NT2/D1 (cell line): ENCODE measurements at regions not wholly inside any gene's neighbourhood (a gene's known extent, or its start where the extent isn't known, plus 50 kb on each side); places are given as distances from the start of the nearest gene placed in this dataset.

Experiments
- DNase-seq: peaks from one replicate; pipeline ENCODE4 v3.0.0-alpha.2; 2011; ENCODE audit warnings: low read depth, low spot score
- H3K27me3 ChIP-seq: 2 replicates; pipeline ENCODE4 v1.6.0; 2011; ENCODE audit warnings: mild to moderate bottlenecking; ENCODE audit not compliant: insufficient read length, insufficient read depth
- H3K36me3 ChIP-seq: 2 replicates; pipeline ENCODE4 v1.6.1; 2011; ENCODE audit warnings: mild to moderate bottlenecking, low read length, mixed read lengths; ENCODE audit not compliant: insufficient read depth, insufficient read length
- H3K4me1 ChIP-seq: 2 replicates; pipeline ENCODE4 v1.5.1; 2011; ENCODE audit not compliant: insufficient read depth, insufficient read length
- H3K4me3 ChIP-seq: 2 replicates; pipeline ENCODE4 v1.5.1; 2011; ENCODE audit warnings: low read depth; ENCODE audit not compliant: insufficient read length
- H3K9ac ChIP-seq: 2 replicates; pipeline ENCODE4 v1.6.0; 2011; ENCODE audit warnings: low read depth; ENCODE audit not compliant: insufficient read length
- H3K9me3 ChIP-seq: 2 replicates; pipeline ENCODE4 v1.5.1; 2011; ENCODE audit warnings: mild to moderate bottlenecking, low read length; ENCODE audit not compliant: insufficient read depth
- SUZ12 ChIP-seq: IDR thresholded peaks from 2 replicates; pipeline ENCODE4 v1.6.1; 2011; ENCODE audit not compliant: insufficient read length, insufficient read depth; ENCODE audit errors: extremely low read depth
- YY1 ChIP-seq: IDR thresholded peaks from 2 replicates; pipeline ENCODE4 v1.6.1; 2011; ENCODE audit not compliant: insufficient read length, insufficient read depth
- ZNF274 ChIP-seq: IDR thresholded peaks from 2 replicates; pipeline ENCODE4 v1.6.1; 2011; ENCODE audit warnings: mild to moderate bottlenecking, low read depth, low read length

- TF ChIP-seq ZNF274: no peak
- TF ChIP-seq SUZ12: no peak
- TF ChIP-seq YY1: no peak
- no peak for DNase-seq
- H3K4me3 ChIP-seq: no peak overlapping the region
- no peaks in the 10 kb centered on the region for H3K27me3 ChIP-seq
- H3K36me3 ChIP-seq: no peaks in the 10 kb centered on the region
- H3K9ac ChIP-seq: no peak overlapping the region
- no peaks in the 10 kb centered on the region for H3K4me1 ChIP-seq
- no peaks in the 10 kb centered on the region for H3K9me3 ChIP-seq
Measured at GRCh38 chr1:99482286-99482685, 163.6 kb upstream of the PALMD start.

GRCh38 chr1:99482750-99483149 is 163.2 kb upstream of the PALMD start:
- no peak for TF ChIP-seq ZNF274
- no peak for TF ChIP-seq YY1
- no peak for TF ChIP-seq SUZ12
- H3K4me3 ChIP-seq: no peak overlapping the region
- DNase-seq: no peak
- no peaks in the 10 kb centered on the region for H3K4me1 ChIP-seq
- H3K9ac ChIP-seq: no peak overlapping the region
- H3K36me3 ChIP-seq: no peaks in the 10 kb centered on the region
- no peaks in the 10 kb centered on the region for H3K9me3 ChIP-seq
- H3K27me3 ChIP-seq: no peaks in the 10 kb centered on the region

GRCh38 chr1:99490031-99490430 is 155.9 kb upstream of the PALMD start:
- no peak overlapping the region for H3K9ac ChIP-seq
- no peak for TF ChIP-seq YY1
- TF ChIP-seq ZNF274: no peak
- no peak for TF ChIP-seq SUZ12
- no peak overlapping the region for H3K4me3 ChIP-seq
- no peaks in the 10 kb centered on the region for H3K9me3 ChIP-seq
- no peaks in the 10 kb centered on the region for H3K27me3 ChIP-seq
- H3K4me1 ChIP-seq: no peaks in the 10 kb centered on the region
- DNase-seq: no peak
- no peaks in the 10 kb centered on the region for H3K36me3 ChIP-seq

- Histone ChIP-seq H3K9me3 (no peaks in the 10 kb centered on the region), H3K36me3 (no peaks in the 10 kb centered on the region), H3K9ac (no peak overlapping the region), H3K27me3 (no peaks in the 10 kb centered on the region), H3K4me1 (no peaks in the 10 kb centered on the region), H3K4me3 (no peak overlapping the region)
- no peak for DNase-seq
- TF ChIP-seq YY1: no peak
- TF ChIP-seq SUZ12: no peak
- no peak for TF ChIP-seq ZNF274
Measured at GRCh38 chr1:99496067-99496466, 149.8 kb upstream of the PALMD start.

- TF ChIP-seq YY1 (no peak), SUZ12 (no peak), ZNF274 (no peak)
- H3K9ac ChIP-seq: no peak overlapping the region
Measured at GRCh38 chr1:99497690-99498089, 148.2 kb upstream of the PALMD start.

GRCh38 chr1:99500541-99500940 is 145.4 kb upstream of the PALMD start:
- no peaks in the 10 kb centered on the region for H3K9me3 ChIP-seq
- no peak overlapping the region for H3K9ac ChIP-seq
- H3K4me3 ChIP-seq: no peak overlapping the region
- TF ChIP-seq SUZ12: no peak
- no peak for TF ChIP-seq ZNF274
- TF ChIP-seq YY1: no peak
- H3K27me3 ChIP-seq: no peaks in the 10 kb centered on the region
- no peaks in the 10 kb centered on the region for H3K4me1 ChIP-seq
- H3K36me3 ChIP-seq: no peaks in the 10 kb centered on the region
- no peak for DNase-seq

More at GRCh38 chr1:99497690-99498089, 148.2 kb upstream of the PALMD start:
- DNase-seq: no peak
- H3K4me3 ChIP-seq: no peak overlapping the region
- no peaks in the 10 kb centered on the region for H3K9me3 ChIP-seq
- H3K27me3 ChIP-seq: no peaks in the 10 kb centered on the region
- H3K36me3 ChIP-seq: no peaks in the 10 kb centered on the region
- H3K4me1 ChIP-seq: no peaks in the 10 kb centered on the region

GRCh38 chr1:99501871-99502270 is 144.0 kb upstream of the PALMD start:
- H3K27me3 ChIP-seq: no peaks in the 10 kb centered on the region
- no peak overlapping the region for H3K9ac ChIP-seq
- 0 out of 2 replicates have a peak, but pooled peaks cover 2% of the 10 kb centered on the region for H3K9me3 ChIP-seq
- no peaks in the 10 kb centered on the region for H3K36me3 ChIP-seq
- TF ChIP-seq YY1 (no peak), SUZ12 (no peak), ZNF274 (no peak)
- H3K4me3 ChIP-seq: no peak overlapping the region
- H3K4me1 ChIP-seq: no peaks in the 10 kb centered on the region
- no peak for DNase-seq

GRCh38 chr1:99502400-99502799 is 143.5 kb upstream of the PALMD start:
- Histone ChIP-seq H3K4me1 (no peaks in the 10 kb centered on the region), H3K9me3 (peaks cover 7% of the 10 kb centered on the region; the same call in 1 of the 2 replicates), H3K4me3 (no peak overlapping the region), H3K27me3 (no peaks in the 10 kb centered on the region), H3K9ac (no peak overlapping the region), H3K36me3 (no peaks in the 10 kb centered on the region)
- no peak for DNase-seq
- TF ChIP-seq SUZ12 (no peak), ZNF274 (no peak)
